Natural killer cell (primary cell): ENCODE measurements at regions not wholly inside any gene's neighbourhood (a gene's known extent, or its start where the extent isn't known, plus 50 kb on each side); places are given as distances from the start of the nearest gene placed in this dataset.

ENCODE experiments used
- ATAC-seq, 3 donors: fragments of 150-1000 bp in 2 of 3; fragments of 200-7000 bp in 1 of 3; cut with Tn5 transposase; 1 replicate in 1 of 3; 2 replicates in 2 of 3; pipeline ENCODE4 v1.10.0; 2021; ENCODE audit warnings: mild to moderate bottlenecking in 2 of 3, moderate library complexity in 2 of 3
- DNase-seq, 2 donors: peaks; one replicate each; pipeline versions ENCODE4 v3.0.0 to v3.0.0-alpha.2; 2013 to 2021; ENCODE audit warnings: mixed read lengths in 1 of 2
- H3K27ac ChIP-seq: one replicate; pipeline ENCODE4 v1.5.1; 2013; ENCODE audit warnings: mild to moderate bottlenecking, low read length
- H3K27me3 ChIP-seq: one replicate; pipeline ENCODE4 v1.6.1; 2013; ENCODE audit warnings: low read length; ENCODE audit not compliant: control insufficient read depth, insufficient read depth
- H3K36me3 ChIP-seq: one replicate; pipeline ENCODE4 v1.6.1; 2013; ENCODE audit warnings: low read length; ENCODE audit not compliant: control insufficient read depth, insufficient read depth
- H3K4me1 ChIP-seq: one replicate; pipeline ENCODE4 v1.6.1; 2013; ENCODE audit warnings: low read length; ENCODE audit not compliant: control insufficient read depth, insufficient read depth
- H3K4me3 ChIP-seq: one replicate; pipeline ENCODE4 v1.5.1; 2013; ENCODE audit warnings: low read length
- H3K9me3 ChIP-seq: one replicate; pipeline ENCODE4 v1.6.1; 2013; ENCODE audit warnings: low read length; ENCODE audit not compliant: control insufficient read depth, insufficient read depth
- H3K27ac Mint-ChIP-seq, 2 donors: one replicate each; pipeline ENCODE4 v1.8.0; 2022; ENCODE audit warnings: mild to moderate bottlenecking in 2 of 2, mixed read lengths in 2 of 2, moderate library complexity in 1 of 2
- H3K27me3 Mint-ChIP-seq, 2 donors: one replicate each; pipeline ENCODE4 v1.8.0; 2022; ENCODE audit warnings: low read depth in 2 of 2, mixed read lengths in 2 of 2
- H3K36me3 Mint-ChIP-seq: one replicate; pipeline ENCODE4 v1.8.0; 2022; ENCODE audit warnings: mixed read lengths
- H3K4me1 Mint-ChIP-seq, 2 donors: one replicate each; pipeline ENCODE4 v1.8.0; 2022; ENCODE audit warnings: mixed read lengths in 2 of 2
- H3K4me3 Mint-ChIP-seq: one replicate; pipeline ENCODE4 v1.8.0; 2022; ENCODE audit warnings: mild to moderate bottlenecking, moderate library complexity, mixed read lengths
- H3K9me3 Mint-ChIP-seq, 2 donors: one replicate each; pipeline ENCODE4 v1.8.0; 2022; ENCODE audit warnings: mixed read lengths in 2 of 2
- CTCF ChIP-seq: fragments of 200-600 bp; IDR thresholded peaks from one replicate; pipeline ENCODE4 v1.8.0; 2022; ENCODE audit warnings: antibody characterized with exemption
- WGBS: methylation state at CpG from one replicate; pipeline ENCODE4 v1.1.7; 2013; ENCODE audit warnings: missing lambda C conversion rate; ENCODE audit not compliant: insufficient coverage; 5-methylcytosine and 5-hydroxymethylcytosine counted together
- intact Hi-C: fragments of 100-400 bp; cut with micrococcal nuclease; formaldehyde crosslinking; loops from one replicate; pipeline ENCODE4 v1.14.2; 2022

- ATAC-seq: no peak
- TF ChIP-seq CTCF: no peak
- H3K27me3 ChIP-seq: no peaks in the 10 kb centered on the region
- H3K27me3 Mint-ChIP-seq: no peaks in the 10 kb centered on the region
- no peak overlapping the region for H3K27ac ChIP-seq
- H3K36me3 Mint-ChIP-seq: no peaks in the 10 kb centered on the region
- no peak overlapping the region for H3K4me3 ChIP-seq
- H3K9me3 ChIP-seq: no peaks in the 10 kb centered on the region
- intact Hi-C loops: no loop called here
- H3K4me1 ChIP-seq: no peaks in the 10 kb centered on the region
- no peak overlapping the region for H3K4me3 Mint-ChIP-seq
- no peak for DNase-seq
- no peak overlapping the region for H3K27ac Mint-ChIP-seq
- H3K9me3 Mint-ChIP-seq: peaks cover 4 to 17% of the 10 kb centered on the region in 2 donors
- H3K36me3 ChIP-seq: no peaks in the 10 kb centered on the region
- no peaks in the 10 kb centered on the region for H3K4me1 Mint-ChIP-seq
- 87% methylated on average over 2 of the region's 2 CpGs for WGBS
Measured at GRCh38 chr1:82924666-82925065, 1074.3 kb downstream of the TTLL7 start.

- Histone ChIP-seq H3K9me3 (no peaks in the 10 kb centered on the region), H3K27me3 (no peaks in the 10 kb centered on the region), H3K27ac (no peak overlapping the region), H3K4me1 (no peaks in the 10 kb centered on the region), H3K36me3 (no peaks in the 10 kb centered on the region), H3K4me3 (no peak overlapping the region)
- H3K27ac Mint-ChIP-seq: no peak overlapping the region
- no peaks in the 10 kb centered on the region for H3K4me1 Mint-ChIP-seq
- no peak overlapping the region for H3K4me3 Mint-ChIP-seq
- DNase-seq (no peak), ATAC-seq (no peak)
- no peak for TF ChIP-seq CTCF
- H3K27me3 Mint-ChIP-seq: no peaks in the 10 kb centered on the region
- WGBS: 88% methylated on average over 3 of the region's 4 CpGs
- H3K9me3 Mint-ChIP-seq: peaks cover 4 to 14% of the 10 kb centered on the region in 2 donors
- no peaks in the 10 kb centered on the region for H3K36me3 Mint-ChIP-seq
- intact Hi-C loops: no loop called here
Measured at GRCh38 chr1:82923931-82924330, 1075.0 kb downstream of the TTLL7 start.

GRCh38 chr1:82921759-82922158 lies 1077.2 kb downstream of the TTLL7 start:
- H3K9me3 Mint-ChIP-seq: peaks cover 4 to 10% of the 10 kb centered on the region in 2 donors
- no peaks in the 10 kb centered on the region for H3K36me3 Mint-ChIP-seq
- ATAC-seq (no peak), DNase-seq (no peak)
- no peaks in the 10 kb centered on the region for H3K27me3 ChIP-seq
- no peak for TF ChIP-seq CTCF
- H3K4me3 Mint-ChIP-seq: no peak overlapping the region
- H3K27ac ChIP-seq: no peak overlapping the region
- intact Hi-C loops: no loop called here
- H3K4me1 ChIP-seq: no peaks in the 10 kb centered on the region
- no peak overlapping the region for H3K27ac Mint-ChIP-seq
- no peak overlapping the region for H3K4me3 ChIP-seq
- H3K9me3 ChIP-seq: no peaks in the 10 kb centered on the region
- WGBS: 79% methylated on average over 3 of the region's 4 CpGs
- no peaks in the 10 kb centered on the region for H3K36me3 ChIP-seq
- no peaks in the 10 kb centered on the region for H3K4me1 Mint-ChIP-seq
- no peaks in the 10 kb centered on the region for H3K27me3 Mint-ChIP-seq

GRCh38 chr1:82920418-82921248 lies 1078.3 kb downstream of the TTLL7 start:
- H3K9me3 Mint-ChIP-seq: peaks cover 4 to 10% of the 10 kb centered on the region in 2 donors
- no peaks in the 10 kb centered on the region for H3K4me1 ChIP-seq
- no peak overlapping the region for H3K27ac ChIP-seq
- H3K36me3 Mint-ChIP-seq: no peaks in the 10 kb centered on the region
- no peaks in the 10 kb centered on the region for H3K27me3 Mint-ChIP-seq
- H3K9me3 ChIP-seq: no peaks in the 10 kb centered on the region
- no peak for DNase-seq
- 85% methylated on average over 3 of the region's 4 CpGs for whole genome bisulfite sequencing
- ATAC-seq: no peak
- intact Hi-C loops: no loop called here
- no peak overlapping the region for H3K27ac Mint-ChIP-seq
- H3K4me3 ChIP-seq: no peak overlapping the region
- H3K36me3 ChIP-seq: no peaks in the 10 kb centered on the region
- no peak overlapping the region for H3K4me3 Mint-ChIP-seq
- H3K4me1 Mint-ChIP-seq: no peaks in the 10 kb centered on the region
- no peak for TF ChIP-seq CTCF
- no peaks in the 10 kb centered on the region for H3K27me3 ChIP-seq
